Loucy (cell line): ENCODE measurements at regions not wholly inside any gene's neighbourhood (a gene's known extent, or its start where the extent isn't known, plus 50 kb on each side); places are given as distances from the start of the nearest gene placed in this dataset.
A peak's percentile ranks its signal among the peaks of the same experiment; 100 is the strongest.
"Not testable (repeated sequence)": the region's sequence is repeated elsewhere in the genome, so short reads cannot be mapped to it uniquely, and the experiment has no call there.

Experiments used
- H2AFZ ChIP-seq: fragments of 200-600 bp; sonication (generic); 2 replicates; pipeline ENCODE4 v1.6.0; 2016; ENCODE audit warnings: antibody characterized with exemption, mild to moderate bottlenecking, low read length, moderate library complexity
- H3F3A ChIP-seq: fragments of 200-600 bp; 2 replicates; pipeline ENCODE4 v1.6.0; 2016; ENCODE audit warnings: antibody characterized with exemption, low read depth, mild to moderate bottlenecking
- H3K27me3 ChIP-seq: fragments of 200-600 bp; sonication (generic); 2 replicates; pipeline ENCODE4 v1.6.1; 2014; ENCODE audit warnings: low read length, mild to moderate bottlenecking; ENCODE audit not compliant: insufficient read depth, poor library complexity, severe bottlenecking
- H3K36me3 ChIP-seq: fragments of 200-600 bp; sonication (generic); 2 replicates; pipeline ENCODE4 v1.6.1; 2016; ENCODE audit warnings: low read length; ENCODE audit not compliant: insufficient read depth
- H3K4me1 ChIP-seq: fragments of 200-600 bp; sonication (generic); 2 replicates; pipeline ENCODE4 v1.5.1; 2014; ENCODE audit warnings: low read length, mild to moderate bottlenecking; ENCODE audit not compliant: insufficient read depth, poor library complexity, severe bottlenecking
- H3K4me2 ChIP-seq: fragments of 200-600 bp; sonication (generic); 2 replicates; pipeline ENCODE4 v1.6.0; 2014; ENCODE audit warnings: antibody characterized with exemption, low read length, low read depth, mild to moderate bottlenecking; ENCODE audit not compliant: poor library complexity, severe bottlenecking
- H3K4me3 ChIP-seq: fragments of 200-600 bp; sonication (generic); 2 replicates; pipeline ENCODE4 v1.5.1; 2014; ENCODE audit warnings: low read length, mild to moderate bottlenecking, mixed read lengths; ENCODE audit not compliant: poor library complexity, severe bottlenecking
- H3K79me2 ChIP-seq: fragments of 200-600 bp; sonication (generic); 2 replicates; pipeline ENCODE4 v1.6.1; 2014; ENCODE audit warnings: low read length; ENCODE audit not compliant: insufficient read depth
- H3K9ac ChIP-seq: fragments of 200-600 bp; sonication (generic); 2 replicates; pipeline ENCODE4 v1.6.0; 2014; ENCODE audit warnings: mild to moderate bottlenecking, low read depth, low read length, moderate library complexity; ENCODE audit not compliant: poor library complexity, severe bottlenecking
- H3K9me2 ChIP-seq: fragments of 200-600 bp; sonication (generic); replicated peaks from 2 replicates; pipeline ENCODE4 v1.6.1; 2016; ENCODE audit warnings: low read depth, low read length, mixed read lengths
- H3K9me3 ChIP-seq: fragments of 200-600 bp; sonication (generic); 2 replicates; pipeline ENCODE4 v1.6.1; 2014; ENCODE audit warnings: mild to moderate bottlenecking, antibody characterized with exemption, low read length, low read depth; ENCODE audit not compliant: insufficient read depth
- H4K20me1 ChIP-seq: fragments of 200-600 bp; sonication (generic); 2 replicates; pipeline ENCODE4 v1.6.0; 2014; ENCODE audit warnings: antibody characterized with exemption, low read length, mild to moderate bottlenecking; ENCODE audit not compliant: insufficient read depth, poor library complexity, severe bottlenecking
- CTCF ChIP-seq: fragments of 200-600 bp; sonication (generic); conservative IDR thresholded peaks from 2 replicates; pipeline ENCODE4 v1.5.1; 2014; ENCODE audit warnings: mild to moderate bottlenecking, antibody characterized with exemption, low read length
- EZH2phosphoT487 ChIP-seq: fragments of 200-600 bp; IDR thresholded peaks from 2 replicates; pipeline ENCODE4 v1.6.1; 2018; ENCODE audit warnings: antibody characterized with exemption, mild to moderate bottlenecking, moderate library complexity, borderline replicate concordance

- H3K4me3 ChIP-seq: peak overlapping the region; percentile 75
- no peak overlapping the region for H2AFZ ChIP-seq
- peaks cover 16% of the 10 kb centered on the region for H3K4me1 ChIP-seq
- no peak for TF ChIP-seq EZH2phosphoT487
- TF ChIP-seq CTCF: no peak
- H3K9ac ChIP-seq: peak overlapping the region; percentile 97
- H3K27me3 ChIP-seq: no peaks in the 10 kb centered on the region
- H3K4me2 ChIP-seq: peak overlapping the region; percentile 82
- H3K79me2 ChIP-seq: no peaks in the 10 kb centered on the region
- H4K20me1 ChIP-seq: no peaks in the 10 kb centered on the region
- no peaks in the 10 kb centered on the region for H3F3A ChIP-seq
- H3K36me3 ChIP-seq: no peaks in the 10 kb centered on the region
- H3K9me3 ChIP-seq: no peaks in the 10 kb centered on the region
- no peaks in the 10 kb centered on the region for H3K9me2 ChIP-seq
Observed at GRCh38 chr9:129413537-129414376, 207.1 kb downstream of the C9orf50 start.

GRCh38 chr9:129412814-129413536 is 207.9 kb downstream of the C9orf50 start:
- no peaks in the 10 kb centered on the region for H3K79me2 ChIP-seq
- peak overlapping the region; percentile 97 for H3K9ac ChIP-seq
- TF ChIP-seq CTCF (no peak), EZH2phosphoT487 (no peak)
- H3K27me3 ChIP-seq: no peaks in the 10 kb centered on the region
- peak overlapping the region; percentile 72 for H3K4me3 ChIP-seq
- no peaks in the 10 kb centered on the region for H3F3A ChIP-seq
- H3K9me2 ChIP-seq: no peaks in the 10 kb centered on the region
- H3K4me1 ChIP-seq: peaks cover 16% of the 10 kb centered on the region
- H3K4me2 ChIP-seq: peak overlapping the region; percentile 79
- H3K9me3 ChIP-seq: no peaks in the 10 kb centered on the region
- no peaks in the 10 kb centered on the region for H3K36me3 ChIP-seq
- H2AFZ ChIP-seq: no peak overlapping the region
- H4K20me1 ChIP-seq: no peaks in the 10 kb centered on the region

DNA sequence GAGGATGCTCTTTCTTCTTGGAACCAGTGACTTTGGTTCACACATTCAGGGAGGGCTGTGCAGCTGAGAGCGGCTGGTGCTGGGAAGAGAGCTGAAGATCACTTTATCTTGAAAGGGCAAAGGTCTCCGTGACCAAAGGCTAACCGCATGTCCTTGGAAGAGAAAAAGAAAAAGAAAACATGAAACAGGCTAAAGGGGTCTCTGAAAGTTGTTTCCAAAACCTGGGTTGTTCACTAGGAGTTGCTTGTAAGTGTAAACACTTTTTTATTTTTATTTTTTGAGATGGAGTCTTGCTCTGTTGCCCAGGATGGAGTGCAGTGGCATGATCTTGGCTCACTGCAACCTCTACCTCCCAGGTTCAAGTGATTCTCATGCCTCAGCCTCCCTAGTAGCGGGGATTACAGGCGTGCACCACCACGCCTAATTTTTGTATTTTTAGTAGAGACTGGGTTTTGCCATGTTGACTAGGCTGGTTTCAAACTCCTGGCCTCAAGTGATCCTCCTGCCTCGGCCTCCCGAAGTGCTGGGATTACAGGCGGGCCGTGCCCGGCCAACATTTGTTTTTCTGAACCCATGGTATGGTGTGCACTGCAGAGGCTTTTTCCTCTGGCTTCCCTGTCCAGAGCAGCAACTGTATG is 208.6 kb downstream of the C9orf50 start:
- H3K9me3 ChIP-seq, H3K9me2 ChIP-seq, H3K36me3 ChIP-seq, H3F3A ChIP-seq, H3K27me3 ChIP-seq, H3K79me2 ChIP-seq, H4K20me1 ChIP-seq, H2AFZ ChIP-seq: not testable (repeated sequence)
- Histone ChIP-seq H3K4me1 (peaks cover 16% of the 10 kb centered on the region), H3K4me3 (peak overlapping the region; percentile 72), H3K4me2 (peak overlapping the region; percentile 79), H3K9ac (peak overlapping the region; percentile 97)
